ENCODE measurements at regions not wholly inside any gene's neighbourhood (a gene's known extent, or its start where the extent isn't known, plus 50 kb on each side); places are given as distances from the start of the nearest gene placed in this dataset.
"Not testable (repeated sequence)": the region's sequence is repeated elsewhere in the genome, so short reads cannot be mapped to it uniquely, and the experiment has no call there.

- DNase-seq: no peak
Observed at GRCh38 chr6:115796829-115797228, 263.9 kb downstream of the FRK start.

GRCh38 chr6:115796061-115796460 lies 264.6 kb downstream of the FRK start:
- no peak for DNase-seq

- DNase-seq: no peak
Observed at GRCh38 chr6:115783402-115784061, 277.2 kb downstream of the FRK start.

- DNase-seq: no peak
Observed at GRCh38 chr6:115782612-115783011, 278.1 kb downstream of the FRK start.

GRCh38 chr6:115773741-115774140 lies 286.9 kb downstream of the FRK start:
- DNase-seq: no peak

GRCh38 chr6:115770851-115771250 lies 289.8 kb downstream of the FRK start:
- DNase-seq: no peak

- DNase-seq: no peak
Observed at GRCh38 chr6:115768500-115768899, 292.2 kb downstream of the FRK start.

- DNase-seq: no peak
Observed at GRCh38 chr6:115767931-115768330, 292.8 kb downstream of the FRK start.

- DNase-seq: no peak
Observed at GRCh38 chr6:115766745-115767462, 293.8 kb downstream of the FRK start.

GRCh38 chr6:115765966-115766365 lies 294.7 kb downstream of the FRK start:
- DNase-seq: no peak

- DNase-seq: no peak
Observed at GRCh38 chr6:115759051-115759450, 301.6 kb downstream of the FRK start.

- no peak for DNase-seq
Observed at GRCh38 chr6:115753446-115753845, 307.2 kb downstream of the FRK start.

GRCh38 chr6:115750946-115751345 lies 309.7 kb downstream of the FRK start:
- no peak for DNase-seq

- DNase-seq: no peak
Observed at GRCh38 chr6:115750292-115750691, 310.4 kb downstream of the FRK start.

GRCh38 chr6:115747719-115748118 lies 313.0 kb downstream of the FRK start:
- no peak for DNase-seq

- DNase-seq: not testable (repeated sequence)
Observed at GRCh38 chr6:115746583-115746982, 314.1 kb downstream of the FRK start.

GRCh38 chr6:115740907-115741306 lies 319.8 kb downstream of the FRK start:
- no peak for DNase-seq

GRCh38 chr6:115735610-115736009 lies 325.1 kb downstream of the FRK start:
- no peak for DNase-seq

GRCh38 chr6:115733426-115733825 lies 327.3 kb downstream of the FRK start:
- DNase-seq: no peak

- DNase-seq: no peak
Observed at GRCh38 chr6:115729036-115729435, 331.7 kb downstream of the FRK start.

- no peak for DNase-seq
Observed at GRCh38 chr6:115728171-115728570, 332.5 kb downstream of the FRK start.

- no peak for DNase-seq
Observed at GRCh38 chr6:115721564-115721963, 339.1 kb downstream of the FRK start.

GRCh38 chr6:115720900-115721299 lies 339.8 kb downstream of the FRK start:
- no peak for DNase-seq

GRCh38 chr6:115717472-115717871 lies 343.2 kb downstream of the FRK start:
- DNase-seq: no peak

GRCh38 chr6:115717062-115717461 lies 343.6 kb downstream of the FRK start:
- no peak for DNase-seq
